ENCODE measurements at regions not wholly inside any gene's neighbourhood (a gene's known extent, or its start where the extent isn't known, plus 50 kb on each side); places are given as distances from the start of the nearest gene placed in this dataset.
"Not testable (repeated sequence)": the region's sequence is repeated elsewhere in the genome, so short reads cannot be mapped to it uniquely, and the experiment has no call there.

- DNase-seq (ENCODE audit: low spot score): not testable (repeated sequence)
These were observed 337.5 kb downstream of the CWH43 start for GRCh38 chr4:49323573-49323940.

Measured in HT-29 (cell line).